H9 (cell line): ENCODE measurements at regions not wholly inside any gene's neighbourhood (a gene's known extent, or its start where the extent isn't known, plus 50 kb on each side); places are given as distances from the start of the nearest gene placed in this dataset.

Experiments used
- DNase-seq: peaks from one replicate; pipeline ENCODE4 v3.0.0-alpha.2; 2017
- H2AFZ ChIP-seq: one replicate; pipeline ENCODE4 v1.6.1; 2013; ENCODE audit warnings: mild to moderate bottlenecking, low read length, control low read depth, moderate library complexity
- H2AK5ac ChIP-seq: 2 replicates; pipeline ENCODE4 v1.6.1; 2013; ENCODE audit warnings: low read length, control low read depth, mixed read lengths; ENCODE audit not compliant: insufficient read length
- H2BK120ac ChIP-seq: one replicate; pipeline ENCODE4 v1.6.1; 2013; ENCODE audit warnings: low read depth, mild to moderate bottlenecking, low read length, control low read depth, inconsistent platforms; ENCODE audit not compliant: poor library complexity, severe bottlenecking
- H2BK12ac ChIP-seq: 2 replicates; pipeline ENCODE4 v1.6.1; 2013; ENCODE audit warnings: low read length, control low read depth, mixed read lengths, low read depth; ENCODE audit not compliant: insufficient read length
- H2BK15ac ChIP-seq: 2 replicates; pipeline ENCODE4 v1.6.1; 2013; ENCODE audit warnings: low read depth, low read length, control low read depth
- H2BK20ac ChIP-seq: one replicate; pipeline ENCODE4 v1.6.1; 2013; ENCODE audit warnings: low read depth, mild to moderate bottlenecking, low read length, control low read depth, inconsistent platforms; ENCODE audit not compliant: poor library complexity, severe bottlenecking
- H2BK5ac ChIP-seq: 2 replicates; pipeline ENCODE4 v1.6.1; 2013; ENCODE audit warnings: low read length, control low read depth, mixed read lengths; ENCODE audit not compliant: insufficient read length
- H3K14ac ChIP-seq: 2 replicates; pipeline ENCODE4 v1.6.1; 2013; ENCODE audit warnings: low read length, control low read depth; ENCODE audit not compliant: insufficient read depth
- H3K18ac ChIP-seq: 2 replicates; pipeline ENCODE4 v1.6.1; 2013; ENCODE audit warnings: low read depth, mild to moderate bottlenecking, mixed read lengths, low read length, control low read depth; ENCODE audit not compliant: insufficient read length
- H3K23ac ChIP-seq: 2 replicates; pipeline ENCODE4 v1.6.1; 2013; ENCODE audit warnings: low read length, control low read depth, mixed read lengths, low read depth; ENCODE audit not compliant: insufficient read length
- H3K23me2 ChIP-seq: 2 replicates; pipeline ENCODE4 v1.6.1; 2013; ENCODE audit warnings: low read depth, mild to moderate bottlenecking, mixed read lengths, low read length, control low read depth; ENCODE audit not compliant: insufficient read length, poor library complexity, severe bottlenecking
- H3K27ac ChIP-seq: 2 replicates; pipeline ENCODE4 v1.5.1; 2013; ENCODE audit warnings: low read length, control low read depth, mixed read lengths, low read depth; ENCODE audit not compliant: insufficient read length
- H3K27me3 ChIP-seq: 2 replicates; pipeline ENCODE4 v1.6.1; 2013; ENCODE audit warnings: low read length, control low read depth, inconsistent platforms; ENCODE audit not compliant: insufficient read depth
- H3K4ac ChIP-seq: 2 replicates; pipeline ENCODE4 v1.6.1; 2013; ENCODE audit warnings: low read depth, mild to moderate bottlenecking, control low read depth, inconsistent platforms, low read length, moderate library complexity
- H3K4me1 ChIP-seq: 2 replicates; pipeline ENCODE4 v1.6.1; 2013; ENCODE audit warnings: low read length, control low read depth, inconsistent platforms; ENCODE audit not compliant: insufficient read depth
- H3K4me2 ChIP-seq: 2 replicates; pipeline ENCODE4 v1.6.1; 2013; ENCODE audit warnings: low read length, control low read depth, mixed read lengths; ENCODE audit not compliant: insufficient read length, insufficient read depth
- H3K56ac ChIP-seq: 2 replicates; pipeline ENCODE4 v1.6.1; 2013; ENCODE audit warnings: low read depth, mild to moderate bottlenecking, mixed read lengths, low read length, control low read depth; ENCODE audit not compliant: insufficient read length
- H3K79me1 ChIP-seq: 2 replicates; pipeline ENCODE4 v1.6.1; 2013; ENCODE audit warnings: low read depth, mild to moderate bottlenecking, moderate library complexity, low read length, control low read depth, inconsistent platforms; ENCODE audit not compliant: insufficient read depth, poor library complexity, severe bottlenecking
- H3K79me2 ChIP-seq: 2 replicates; pipeline ENCODE4 v1.6.1; 2013; ENCODE audit warnings: low read length, control low read depth, inconsistent platforms; ENCODE audit not compliant: insufficient read depth
- H3K9ac ChIP-seq: 2 replicates; pipeline ENCODE4 v1.6.1; 2013; ENCODE audit warnings: low read length, control low read depth, mixed read lengths; ENCODE audit not compliant: insufficient read length; ENCODE audit errors: extremely low read depth
- H3K9me3 ChIP-seq: one replicate; pipeline ENCODE4 v1.6.1; 2013; ENCODE audit warnings: low read depth, low read length, inconsistent platforms; ENCODE audit not compliant: control insufficient read depth
- H3T11ph ChIP-seq: one replicate; pipeline ENCODE4 v1.6.1; 2013; ENCODE audit warnings: mild to moderate bottlenecking, low read length, control low read depth, inconsistent platforms
- H4K20me1 ChIP-seq: one replicate; pipeline ENCODE4 v1.6.1; 2013; ENCODE audit not compliant: control insufficient read depth, insufficient read length, insufficient read depth
- H4K5ac ChIP-seq: 2 replicates; pipeline ENCODE4 v1.6.1; 2013; ENCODE audit warnings: low read depth, mild to moderate bottlenecking, mixed read lengths, low read length, control low read depth; ENCODE audit not compliant: insufficient read length
- H4K8ac ChIP-seq: replicated peaks from 2 replicates; pipeline ENCODE4 v1.6.1; 2013; ENCODE audit warnings: low read length, control low read depth, mixed read lengths, low read depth; ENCODE audit not compliant: insufficient read length
- H4K91ac ChIP-seq: 2 replicates; pipeline ENCODE4 v1.6.1; 2013; ENCODE audit warnings: low read depth, mild to moderate bottlenecking, moderate library complexity, mixed read lengths, low read length, control low read depth; ENCODE audit not compliant: insufficient read length
- H3K27ac Mint-ChIP-seq, 3 experiments: 2 replicates in 2 of 3; 3 replicates in 1 of 3; pipeline ENCODE4 v1.8.0; 2020 to 2021; ENCODE audit warnings: mixed read lengths in 3 of 3, mild to moderate bottlenecking in 1 of 3, moderate library complexity in 1 of 3
- H3K27me3 Mint-ChIP-seq: 2 replicates; pipeline ENCODE4 v1.8.0; 2021; ENCODE audit warnings: low read depth, mild to moderate bottlenecking, moderate library complexity, mixed read lengths
- H3K36me3 Mint-ChIP-seq, 3 experiments: 2 replicates in 2 of 3; 3 replicates in 1 of 3; pipeline ENCODE4 v1.8.0; 2020 to 2021; ENCODE audit warnings: low read depth in 3 of 3, mixed read lengths in 3 of 3; ENCODE audit not compliant: insufficient read depth in 1 of 3
- H3K4me1 Mint-ChIP-seq, 2 experiments: 2 replicates each; pipeline ENCODE4 v1.8.0; 2020; ENCODE audit warnings: mixed read lengths in 2 of 2
- H3K4me3 Mint-ChIP-seq, 2 experiments: 2 replicates in 1 of 2; 3 replicates in 1 of 2; pipeline ENCODE4 v1.8.0; 2020 to 2021; ENCODE audit warnings: mild to moderate bottlenecking in 2 of 2, mixed read lengths in 2 of 2, moderate library complexity in 1 of 2
- H3K9me3 Mint-ChIP-seq, 2 experiments: 2 replicates in 1 of 2; 3 replicates in 1 of 2; pipeline ENCODE4 v1.8.0; 2020; ENCODE audit warnings: mild to moderate bottlenecking in 2 of 2, mixed read lengths in 2 of 2, moderate library complexity in 1 of 2
- WGBS: extraction: QIAGEN DNeasy Blood & Tissue Kit; methylation state at CpG from one replicate; pipeline ENCODE4 v1.1.7; 2013; ENCODE audit warnings: missing lambda C conversion rate, low lambda C conversion rate, mixed read lengths; ENCODE audit not compliant: insufficient read length; ENCODE audit errors: extremely low coverage; 5-methylcytosine and 5-hydroxymethylcytosine counted together
- TF ChIP-seq, protein P1 (sequence below): fragments of 200-600 bp; sonication (generic); conservative IDR thresholded peaks from 3 replicates; pipeline ENCODE4 v1.8.0; 2021; ENCODE audit warnings: antibody characterized with exemption, mild to moderate bottlenecking

DNA sequence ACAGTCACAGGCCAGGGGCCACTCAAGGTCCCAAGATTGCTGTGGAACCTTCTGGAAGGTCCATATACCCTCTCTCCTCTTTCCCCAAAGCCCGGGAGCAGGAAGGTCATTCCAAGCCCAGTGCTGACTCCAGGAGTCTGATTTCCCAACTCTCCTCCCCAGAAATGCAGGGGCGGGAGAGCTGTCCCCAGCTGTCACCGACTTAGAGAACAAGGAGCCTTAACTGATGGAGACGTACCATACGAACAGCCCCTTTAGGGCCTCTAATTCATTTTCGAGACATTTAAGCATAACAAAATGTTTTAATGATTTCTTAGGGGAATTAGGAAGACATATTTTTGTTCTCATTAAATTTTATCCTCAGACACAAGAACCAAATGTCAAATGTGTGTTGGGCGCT is 99.2 kb downstream of the PHETA1 start:
- Histone ChIP-seq H2AFZ (no peak overlapping the region), H3K9ac (no peak overlapping the region), H3K27ac (no peak overlapping the region), H2BK20ac (no peak overlapping the region), H3T11ph (no peak overlapping the region), H2BK120ac (no peak overlapping the region), H4K8ac (no peak overlapping the region), H3K4me2 (no peak overlapping the region), H3K56ac (no peak overlapping the region), H3K27me3 (no peaks in the 10 kb centered on the region), H2BK15ac (no peak overlapping the region), H2BK5ac (no peak overlapping the region), H3K79me1 (no peaks in the 10 kb centered on the region), H3K18ac (no peak overlapping the region), H3K4me1 (no peaks in the 10 kb centered on the region), H3K79me2 (no peaks in the 10 kb centered on the region), H3K4ac (no peak overlapping the region), H2AK5ac (no peak overlapping the region), H4K91ac (no peak overlapping the region), H4K20me1 (no peaks in the 10 kb centered on the region), H3K9me3 (no peaks in the 10 kb centered on the region), H3K23me2 (no peaks in the 10 kb centered on the region), H4K5ac (no peak overlapping the region), H2BK12ac (no peak overlapping the region), H3K23ac (no peak overlapping the region), H3K14ac (no peak overlapping the region)
- Mint-ChIP-seq H3K36me3 (0 out of 7 replicates have a peak, but pooled peaks cover 0 to 1% (median 0%) of the 10 kb centered on the region in 3 experiments), H3K4me1 (peaks cover 3 to 7% of the 10 kb centered on the region in 2 experiments), H3K4me3 (no peak overlapping the region), H3K27me3 (peaks cover 1% of the 10 kb centered on the region; the same call in 1 of the 2 replicates), H3K9me3 (no peaks in the 10 kb centered on the region), H3K27ac (no peak overlapping the region)
- DNase-seq, result no peak
- TF ChIP-seq, protein P1, sequence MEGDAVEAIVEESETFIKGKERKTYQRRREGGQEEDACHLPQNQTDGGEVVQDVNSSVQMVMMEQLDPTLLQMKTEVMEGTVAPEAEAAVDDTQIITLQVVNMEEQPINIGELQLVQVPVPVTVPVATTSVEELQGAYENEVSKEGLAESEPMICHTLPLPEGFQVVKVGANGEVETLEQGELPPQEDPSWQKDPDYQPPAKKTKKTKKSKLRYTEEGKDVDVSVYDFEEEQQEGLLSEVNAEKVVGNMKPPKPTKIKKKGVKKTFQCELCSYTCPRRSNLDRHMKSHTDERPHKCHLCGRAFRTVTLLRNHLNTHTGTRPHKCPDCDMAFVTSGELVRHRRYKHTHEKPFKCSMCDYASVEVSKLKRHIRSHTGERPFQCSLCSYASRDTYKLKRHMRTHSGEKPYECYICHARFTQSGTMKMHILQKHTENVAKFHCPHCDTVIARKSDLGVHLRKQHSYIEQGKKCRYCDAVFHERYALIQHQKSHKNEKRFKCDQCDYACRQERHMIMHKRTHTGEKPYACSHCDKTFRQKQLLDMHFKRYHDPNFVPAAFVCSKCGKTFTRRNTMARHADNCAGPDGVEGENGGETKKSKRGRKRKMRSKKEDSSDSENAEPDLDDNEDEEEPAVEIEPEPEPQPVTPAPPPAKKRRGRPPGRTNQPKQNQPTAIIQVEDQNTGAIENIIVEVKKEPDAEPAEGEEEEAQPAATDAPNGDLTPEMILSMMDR, result no peak
- WGBS, result no CpG with 5 or more reads among the region's 7 CpGs
